Fibroblast of skin of abdomen (primary cell): ENCODE measurements at regions not wholly inside any gene's neighbourhood (a gene's known extent, or its start where the extent isn't known, plus 50 kb on each side); places are given as distances from the start of the nearest gene placed in this dataset.
A peak's percentile ranks its signal among the peaks of the same experiment; 100 is the strongest.

Source experiments
- DNase-seq: peaks from one replicate; pipeline ENCODE4 v3.0.0-alpha.2; 2013

DNA sequence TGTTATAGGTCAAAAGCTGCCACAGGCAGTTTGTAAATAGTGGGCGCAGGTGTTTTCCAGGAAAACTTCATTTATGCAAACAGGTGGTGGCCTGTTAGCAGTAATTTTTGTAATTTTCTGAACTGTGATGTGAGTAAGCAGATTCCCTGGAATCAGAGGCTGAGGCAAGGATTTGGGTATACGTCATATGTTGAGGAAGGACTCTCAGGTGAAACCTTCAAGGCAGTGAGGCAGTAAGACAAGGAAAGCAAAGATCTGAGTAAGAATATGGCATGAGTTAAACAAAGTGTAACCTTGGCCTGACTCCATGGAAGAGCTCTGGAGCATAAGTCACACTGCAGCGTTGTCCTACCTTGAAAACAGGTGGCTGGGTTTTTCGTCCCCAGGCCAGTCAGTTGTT lies 291.1 kb upstream of the BTBD3 start:
- no peak for DNase-seq

GRCh38 chr20:11642866-11643265 lies 274.8 kb upstream of the BTBD3 start:
- no peak for DNase-seq

- DNase-seq, result no peak
Observed at GRCh38 chr20:11646359-11646758, 271.3 kb upstream of the BTBD3 start.

DNA sequence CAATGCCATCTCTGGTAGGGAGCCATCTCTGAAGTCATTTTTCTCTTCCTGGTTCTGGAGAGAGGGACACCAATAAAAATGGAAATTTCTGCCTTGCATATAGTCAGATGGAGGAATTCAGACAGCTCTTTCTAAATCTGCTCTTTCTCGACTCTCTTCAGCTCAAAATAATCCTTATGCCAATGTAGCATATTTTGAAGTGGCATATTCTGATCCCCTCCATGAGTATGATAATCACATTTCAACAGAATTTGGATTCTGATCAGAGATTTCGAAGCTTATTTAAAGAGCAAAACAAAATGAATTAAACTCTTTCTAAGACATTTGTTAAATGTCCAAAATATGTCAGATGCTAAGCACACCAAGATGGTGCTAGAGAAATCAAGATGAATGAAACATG lies 267.1 kb upstream of the BTBD3 start:
- no peak for DNase-seq

DNA sequence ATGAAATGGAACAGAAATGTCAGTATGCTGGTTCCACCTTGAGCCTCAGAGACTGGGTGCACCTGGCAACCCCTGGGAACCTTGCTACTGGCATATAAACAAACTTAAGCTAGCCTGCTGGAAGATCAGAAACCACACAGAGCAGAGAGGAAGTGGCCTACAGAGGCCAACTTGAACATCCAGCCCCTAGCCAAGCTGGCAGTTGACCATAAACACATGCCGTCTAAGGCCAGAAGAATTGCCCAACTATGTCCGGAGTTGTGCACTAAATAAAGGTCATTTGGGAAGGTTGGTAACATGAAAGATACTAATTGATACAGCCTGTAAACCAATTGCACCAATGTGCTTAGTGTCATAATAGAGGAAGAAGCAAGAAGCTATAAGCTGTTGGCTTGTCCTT lies 266.6 kb upstream of the BTBD3 start:
- no peak for DNase-seq

GRCh38 chr20:11651647-11652046 lies 266.0 kb upstream of the BTBD3 start:
- DNase-seq, result no peak

- no peak for DNase-seq
Observed at GRCh38 chr20:11652128-11652527, 265.6 kb upstream of the BTBD3 start.

- DNase-seq, result no peak
Observed at GRCh38 chr20:11654766-11655165, 262.9 kb upstream of the BTBD3 start.

DNA sequence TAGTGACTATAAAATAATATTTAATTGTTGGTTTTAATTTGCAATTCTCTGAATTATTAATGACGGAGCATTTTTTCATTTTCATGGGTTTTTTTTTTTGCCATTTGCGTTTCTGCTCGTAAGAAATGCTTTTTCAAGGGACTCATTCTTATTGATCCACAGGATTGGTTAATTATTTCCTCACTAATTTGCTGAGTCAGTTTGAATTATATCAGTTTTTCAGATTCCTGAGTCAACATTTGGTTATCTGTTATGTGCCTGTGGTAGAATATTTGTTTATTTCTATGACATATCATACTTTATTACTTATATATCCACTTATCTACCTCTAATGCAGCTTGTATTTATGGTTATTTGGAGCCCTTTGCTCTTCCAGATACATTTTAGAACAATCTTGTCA lies 257.0 kb upstream of the BTBD3 start:
- DNase-seq, result no peak

DNA sequence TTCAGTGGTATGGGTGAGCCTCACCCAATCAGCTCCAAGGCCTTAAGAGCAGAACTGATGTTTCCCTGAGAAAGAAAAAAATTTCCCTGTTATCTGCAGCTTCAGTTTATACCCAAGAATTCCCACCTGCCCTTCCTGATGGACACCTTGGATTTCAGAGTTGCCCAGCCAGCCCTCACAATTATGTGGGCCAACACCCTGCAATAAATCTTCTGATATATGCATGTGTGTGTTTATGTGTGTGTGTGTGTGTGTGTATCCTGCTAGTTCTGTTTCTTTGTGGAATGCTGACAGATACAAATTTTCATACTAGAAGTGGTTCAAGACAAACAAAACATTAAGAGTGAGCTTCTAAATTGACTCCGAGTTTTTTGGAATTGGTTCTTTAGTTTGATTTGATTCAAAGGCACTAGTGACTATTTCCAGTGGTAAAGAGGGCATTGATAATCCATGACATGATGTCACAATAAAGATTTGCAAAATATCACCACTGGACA lies 246.6 kb upstream of the BTBD3 start:
- DNase-seq, result no peak

DNA sequence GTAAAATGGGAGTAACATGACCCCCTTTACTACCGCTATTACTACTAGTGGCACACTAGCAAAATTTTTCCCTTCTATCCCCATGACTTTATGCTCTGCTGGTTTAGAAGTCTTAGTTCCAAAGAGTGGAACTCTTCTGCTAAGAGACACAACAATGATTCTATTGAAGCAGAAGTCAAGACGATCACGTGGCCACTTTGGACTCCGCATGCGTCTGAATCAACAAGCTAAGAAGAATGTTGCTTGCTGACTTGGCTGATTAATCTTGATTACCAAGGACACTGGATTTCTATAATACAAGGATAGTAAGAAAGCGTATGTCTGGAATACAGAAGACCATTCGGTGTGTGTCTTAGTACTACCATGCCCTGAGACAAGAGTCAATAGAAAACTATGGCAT lies 244.7 kb upstream of the BTBD3 start:
- DNase-seq, result no peak

GRCh38 chr20:11675920-11676629 lies 241.6 kb upstream of the BTBD3 start:
- no peak for DNase-seq

GRCh38 chr20:11676630-11677287 lies 240.9 kb upstream of the BTBD3 start:
- DNase-seq, result peak; percentile 31

DNA sequence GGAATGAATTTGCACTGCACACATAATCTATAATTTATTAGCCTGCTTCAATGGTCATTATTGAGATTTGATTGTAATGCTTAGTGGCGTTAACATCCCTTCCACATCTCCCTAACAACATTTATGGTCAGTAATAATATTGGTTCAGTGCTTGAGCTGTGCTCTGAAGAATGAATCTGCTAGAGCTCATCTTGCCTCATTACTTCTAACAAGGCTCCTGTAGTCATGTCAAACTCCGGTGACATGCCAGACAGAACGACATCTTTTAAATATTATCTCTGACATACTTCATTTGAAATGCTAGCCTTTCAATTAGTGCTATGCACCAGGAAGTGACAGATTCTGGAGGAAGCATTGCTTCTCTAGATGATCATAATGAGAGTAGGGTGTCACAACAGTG lies 240.3 kb upstream of the BTBD3 start:
- DNase-seq, result no peak

- no peak for DNase-seq
Observed at GRCh38 chr20:11677836-11678235, 239.9 kb upstream of the BTBD3 start.

DNA sequence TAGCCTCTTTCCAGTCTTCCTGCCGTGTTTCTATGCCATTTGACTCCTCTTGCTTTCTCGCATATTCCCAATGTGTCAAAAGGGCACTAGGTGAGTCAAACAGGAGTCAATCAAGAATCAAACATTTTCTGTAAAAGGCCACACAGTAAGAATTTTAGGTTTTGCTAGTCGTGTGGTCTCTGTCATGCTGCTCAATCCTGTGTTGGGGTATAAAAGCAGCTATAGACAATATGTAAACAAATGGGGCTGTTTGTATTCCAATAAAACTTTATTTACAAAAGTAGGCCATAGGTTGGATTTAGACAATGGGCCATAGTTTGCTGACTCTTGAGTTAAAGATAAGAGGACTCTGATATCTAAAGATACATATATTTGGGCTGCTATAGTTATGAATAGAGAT lies 235.4 kb upstream of the BTBD3 start:
- DNase-seq, result no peak

DNA sequence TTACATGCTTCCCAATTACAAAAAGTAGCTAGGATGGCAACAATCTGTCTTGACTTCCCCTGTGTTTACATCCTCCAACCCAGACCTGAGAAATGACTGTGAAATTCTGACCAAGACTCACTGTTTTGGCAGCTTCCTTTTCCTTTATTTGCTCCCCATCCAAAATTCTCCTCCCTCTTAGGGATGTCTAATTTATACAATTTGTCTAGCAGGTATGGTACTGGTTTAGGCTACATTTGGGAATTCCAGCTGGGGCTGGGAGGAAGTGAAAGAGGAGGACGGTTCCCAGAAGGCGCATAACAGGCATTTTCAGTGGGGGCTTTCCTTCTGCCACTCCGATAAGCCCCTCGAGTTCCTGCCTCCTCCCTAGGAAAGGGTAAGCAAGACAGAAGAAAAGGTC lies 231.5 kb upstream of the BTBD3 start:
- no peak for DNase-seq

- DNase-seq, result peak; percentile 12
Observed at GRCh38 chr20:11686820-11687543, 230.7 kb upstream of the BTBD3 start.

DNA sequence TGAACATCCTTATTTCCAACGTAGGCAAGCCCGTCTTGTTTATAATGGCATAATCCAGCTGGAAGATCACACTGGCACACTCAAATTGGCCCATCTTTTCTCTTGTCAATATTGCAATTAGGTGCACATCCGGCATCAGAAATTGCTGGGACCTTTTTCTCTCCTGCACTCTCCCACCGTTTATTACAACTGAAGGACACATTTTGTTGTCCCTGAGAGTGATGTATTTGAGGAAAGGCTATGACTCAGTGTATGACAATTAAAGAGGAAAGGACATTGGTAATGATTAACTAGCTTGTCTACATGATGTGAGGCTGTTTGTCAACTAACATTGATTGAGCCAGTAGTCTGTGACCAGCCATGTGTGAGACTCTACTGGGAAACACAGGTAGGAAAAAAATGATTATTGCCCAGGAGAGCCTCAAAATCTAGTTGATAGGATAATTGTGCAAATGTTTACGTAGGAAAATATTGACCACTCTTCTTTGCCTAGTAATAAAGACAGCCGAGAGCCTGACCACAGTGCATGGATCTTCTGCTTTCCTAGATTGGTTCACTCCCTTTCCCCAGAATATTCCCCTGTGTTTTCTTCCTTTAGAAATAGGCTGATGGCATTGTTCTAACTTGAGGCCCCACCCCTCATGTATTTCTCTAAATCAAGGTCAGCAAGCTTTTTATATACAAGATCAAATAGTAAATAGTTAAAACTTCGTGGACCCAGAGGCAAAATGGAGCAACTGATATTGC lies 230.0 kb upstream of the BTBD3 start:
- DNase-seq, result no peak

- DNase-seq, result no peak
Observed at GRCh38 chr20:11689262-11689661, 228.4 kb upstream of the BTBD3 start.

- no peak for DNase-seq
Observed at GRCh38 chr20:11691766-11692165, 225.9 kb upstream of the BTBD3 start.

DNA sequence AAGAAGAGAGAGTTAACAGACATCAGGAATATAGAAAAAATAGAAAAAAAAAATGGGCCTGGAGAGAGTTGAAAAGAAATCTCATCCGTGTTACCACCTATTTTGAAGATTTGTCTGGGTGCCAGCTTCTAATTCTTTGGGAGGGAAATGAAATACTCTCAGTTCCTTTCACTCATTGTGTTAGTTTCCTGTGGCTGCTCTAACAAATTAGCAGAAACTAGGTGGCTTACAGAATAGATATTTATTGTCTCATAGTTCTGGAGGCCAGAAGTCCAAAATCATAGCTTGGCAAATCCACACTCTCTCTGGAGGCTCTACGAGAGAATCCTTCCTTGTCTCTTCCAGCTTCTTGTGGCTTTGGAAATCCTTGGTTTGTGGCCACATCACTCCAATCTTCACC lies 225.1 kb upstream of the BTBD3 start:
- DNase-seq, result no peak

GRCh38 chr20:11694467-11694866 lies 223.2 kb upstream of the BTBD3 start:
- no peak for DNase-seq
